OCI-LY7 (cell line): ENCODE measurements at regions not wholly inside any gene's neighbourhood (a gene's known extent, or its start where the extent isn't known, plus 50 kb on each side); places are given as distances from the start of the nearest gene placed in this dataset.

Experiments
- BruUV-seq: library from RNA; stranded (reverse); fragments of 400-500 nt; replicated peaks from 2 replicates; lab custom pipeline; 2021; lab: Mats Ljungman, UMichigan
- CTCF ChIA-PET: fragments of 300-600 bp; sonication (Branson Sonifier 250); formaldehyde crosslinking; loops from one replicate; lab custom pipeline; 2022; ENCODE audit warnings: antibody characterized with exemption; ENCODE audit not compliant: unreplicated experiment; lab: Charles Lee
- POLR2A ChIA-PET: fragments of 300-600 bp; sonication (Branson Sonifier 250); formaldehyde crosslinking; loops from one replicate; lab custom pipeline; 2022; ENCODE audit warnings: antibody characterized with exemption; lab: Charles Lee
- DNase-seq: peaks from one replicate; pipeline ENCODE4 v3.0.0-alpha.2; 2015; ENCODE audit warnings: low spot score
- H2AFZ ChIP-seq: fragments of 200-600 bp; sonication (generic), shearing (Covaris generic); 2 replicates; pipeline ENCODE4 v1.6.1; 2014; ENCODE audit warnings: mild to moderate bottlenecking, antibody characterized with exemption, low read length, moderate library complexity
- H3K27ac ChIP-seq: fragments of 200-600 bp; sonication (generic); 2 replicates; pipeline ENCODE4 v1.5.1; 2014; ENCODE audit warnings: mixed run types, low read depth, mild to moderate bottlenecking, moderate library complexity, low read length, inconsistent platforms; ENCODE audit not compliant: poor library complexity, severe bottlenecking
- H3K36me3 ChIP-seq: fragments of 200-600 bp; sonication (generic); 2 replicates; pipeline ENCODE4 v1.6.1; 2014; ENCODE audit warnings: mild to moderate bottlenecking, antibody characterized with exemption, low read length, moderate library complexity, mixed read lengths; ENCODE audit not compliant: insufficient read depth
- H3K4me1 ChIP-seq: fragments of 200-600 bp; sonication (generic); 2 replicates; pipeline ENCODE4 v1.5.1; 2014; ENCODE audit warnings: mild to moderate bottlenecking, low read length; ENCODE audit not compliant: insufficient read depth, poor library complexity, severe bottlenecking
- H3K4me2 ChIP-seq: fragments of 200-600 bp; sonication (generic); 2 replicates; pipeline ENCODE4 v1.6.1; 2014; ENCODE audit warnings: mild to moderate bottlenecking, low read length
- H3K4me3 ChIP-seq: fragments of 200-600 bp; sonication (generic); 2 replicates; pipeline ENCODE4 v1.5.1; 2014; ENCODE audit warnings: mild to moderate bottlenecking, low read depth, low read length; ENCODE audit not compliant: poor library complexity, severe bottlenecking
- H3K79me2 ChIP-seq: fragments of 200-600 bp; sonication (generic); 2 replicates; pipeline ENCODE4 v1.6.1; 2016; ENCODE audit warnings: low read depth, mild to moderate bottlenecking, low read length, moderate library complexity, mixed read lengths; ENCODE audit not compliant: insufficient read depth
- H3K9me2 ChIP-seq: fragments of 200-600 bp; sonication (generic); 2 replicates; pipeline ENCODE4 v1.6.1; 2016; ENCODE audit warnings: mild to moderate bottlenecking, low read length, mixed read lengths; ENCODE audit not compliant: insufficient read depth
- H3K9me3 ChIP-seq: fragments of 200-600 bp; sonication (generic); 2 replicates; pipeline ENCODE4 v1.6.1; 2014; ENCODE audit warnings: mild to moderate bottlenecking, mixed run types, low read length, mixed read lengths
- H4K20me1 ChIP-seq: fragments of 200-600 bp; sonication (generic); 2 replicates; pipeline ENCODE4 v1.6.1; 2014; ENCODE audit warnings: mild to moderate bottlenecking, antibody characterized with exemption, low read length, moderate library complexity, mixed read lengths; ENCODE audit not compliant: insufficient read depth
- EZH2phosphoT487 ChIP-seq: fragments of 200-600 bp; sonication (generic); IDR thresholded peaks from 2 replicates; pipeline ENCODE4 v1.6.1; 2018; ENCODE audit warnings: low read depth, borderline replicate concordance, mild to moderate bottlenecking, mixed run types, antibody characterized with exemption, low read length, moderate library complexity, mixed read lengths
- intact Hi-C: fragments of 100-400 bp; cut with micrococcal nuclease; formaldehyde crosslinking; loops from one replicate; pipeline ENCODE4 v1.10.0; 2022; ENCODE audit not compliant: unreplicated experiment
- TF ChIP-seq, protein P1 (sequence below): fragments of 200-600 bp; sonication (generic); conservative IDR thresholded peaks from 2 replicates; pipeline ENCODE4 v1.5.1; 2014; ENCODE audit warnings: mild to moderate bottlenecking, antibody characterized with exemption, low read length, moderate library complexity, mixed read lengths

DNA sequence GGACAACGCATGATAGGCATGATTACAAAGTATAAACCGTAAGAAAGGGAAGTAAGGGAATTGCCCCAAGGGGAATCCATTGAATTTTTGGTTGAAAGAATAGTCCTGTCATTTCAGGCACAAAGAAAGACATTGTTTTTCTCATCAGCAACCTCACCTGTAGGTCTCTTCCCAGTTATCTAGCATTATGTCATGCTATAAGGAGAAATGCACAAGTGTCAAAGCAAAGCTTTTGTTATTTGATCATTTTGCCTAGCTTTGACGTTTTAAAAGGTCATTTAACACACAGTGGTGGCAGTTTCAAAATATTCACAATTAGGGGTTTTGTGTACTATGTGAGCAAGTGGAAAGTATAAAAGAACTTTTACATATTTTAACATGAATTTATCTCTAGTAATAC lies 796.2 kb upstream of the MIR17HG start:
- Histone ChIP-seq H2AFZ (no peak overlapping the region), H3K4me3 (no peak overlapping the region), H4K20me1 (no peaks in the 10 kb centered on the region), H3K9me2 (no peaks in the 10 kb centered on the region), H3K79me2 (no peaks in the 10 kb centered on the region), H3K36me3 (no peaks in the 10 kb centered on the region), H3K4me2 (no peak overlapping the region), H3K9me3 (peaks cover 23% of the 10 kb centered on the region), H3K27ac (no peak overlapping the region), H3K4me1 (no peaks in the 10 kb centered on the region)
- intact Hi-C loops, result no loop called here
- TF ChIP-seq EZH2phosphoT487, result no peak
- TF ChIP-seq, protein P1, sequence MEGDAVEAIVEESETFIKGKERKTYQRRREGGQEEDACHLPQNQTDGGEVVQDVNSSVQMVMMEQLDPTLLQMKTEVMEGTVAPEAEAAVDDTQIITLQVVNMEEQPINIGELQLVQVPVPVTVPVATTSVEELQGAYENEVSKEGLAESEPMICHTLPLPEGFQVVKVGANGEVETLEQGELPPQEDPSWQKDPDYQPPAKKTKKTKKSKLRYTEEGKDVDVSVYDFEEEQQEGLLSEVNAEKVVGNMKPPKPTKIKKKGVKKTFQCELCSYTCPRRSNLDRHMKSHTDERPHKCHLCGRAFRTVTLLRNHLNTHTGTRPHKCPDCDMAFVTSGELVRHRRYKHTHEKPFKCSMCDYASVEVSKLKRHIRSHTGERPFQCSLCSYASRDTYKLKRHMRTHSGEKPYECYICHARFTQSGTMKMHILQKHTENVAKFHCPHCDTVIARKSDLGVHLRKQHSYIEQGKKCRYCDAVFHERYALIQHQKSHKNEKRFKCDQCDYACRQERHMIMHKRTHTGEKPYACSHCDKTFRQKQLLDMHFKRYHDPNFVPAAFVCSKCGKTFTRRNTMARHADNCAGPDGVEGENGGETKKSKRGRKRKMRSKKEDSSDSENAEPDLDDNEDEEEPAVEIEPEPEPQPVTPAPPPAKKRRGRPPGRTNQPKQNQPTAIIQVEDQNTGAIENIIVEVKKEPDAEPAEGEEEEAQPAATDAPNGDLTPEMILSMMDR, result no peak
- CTCF ChIA-PET, result no interaction called here
- no peak for DNase-seq
- POLR2A ChIA-PET, result interaction anchor here (0.7 kb wide), 1 partner anchor 402 kb away, joined by 3 read pairs; no protein-coding TSS in a partner anchor
- no TSS peak for BruUV-seq

DNA sequence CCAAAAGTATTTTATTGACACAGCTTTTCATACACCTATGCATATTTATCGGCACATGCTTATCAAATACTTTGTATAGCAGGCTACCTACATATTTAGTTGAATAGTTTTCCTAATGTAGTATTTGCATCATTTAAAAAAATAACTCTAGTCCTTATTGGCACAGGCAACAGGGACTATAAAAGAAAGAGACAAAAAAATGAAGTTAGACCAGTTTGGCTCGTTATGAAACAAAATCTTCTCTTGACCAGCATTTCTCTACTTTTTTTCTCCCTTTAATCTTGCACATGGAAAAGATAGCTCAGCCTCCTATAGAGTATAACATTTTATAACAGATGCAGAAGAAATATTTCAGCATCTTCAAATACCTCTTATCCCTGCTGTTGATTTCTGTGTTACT lies 794.8 kb upstream of the MIR17HG start:
- Histone ChIP-seq H4K20me1 (no peaks in the 10 kb centered on the region), H2AFZ (no peak overlapping the region), H3K9me3 (peaks cover 25% of the 10 kb centered on the region), H3K4me1 (no peaks in the 10 kb centered on the region), H3K27ac (no peak overlapping the region), H3K79me2 (no peaks in the 10 kb centered on the region), H3K4me2 (no peak overlapping the region), H3K36me3 (no peaks in the 10 kb centered on the region), H3K4me3 (no peak overlapping the region), H3K9me2 (no peaks in the 10 kb centered on the region)
- ChIA-PET POLR2A (interaction anchor here (0.8 to 1.1 kb wide), 2 partner anchors 72 to 87 kb away, joined by 3 read pairs; no protein-coding TSS in a partner anchor), CTCF (no interaction called here)
- intact Hi-C loops, result no loop called here
- no TSS peak for BruUV-seq
- no peak for DNase-seq
- TF ChIP-seq, protein P1, result no peak
- TF ChIP-seq EZH2phosphoT487, result no peak

DNA sequence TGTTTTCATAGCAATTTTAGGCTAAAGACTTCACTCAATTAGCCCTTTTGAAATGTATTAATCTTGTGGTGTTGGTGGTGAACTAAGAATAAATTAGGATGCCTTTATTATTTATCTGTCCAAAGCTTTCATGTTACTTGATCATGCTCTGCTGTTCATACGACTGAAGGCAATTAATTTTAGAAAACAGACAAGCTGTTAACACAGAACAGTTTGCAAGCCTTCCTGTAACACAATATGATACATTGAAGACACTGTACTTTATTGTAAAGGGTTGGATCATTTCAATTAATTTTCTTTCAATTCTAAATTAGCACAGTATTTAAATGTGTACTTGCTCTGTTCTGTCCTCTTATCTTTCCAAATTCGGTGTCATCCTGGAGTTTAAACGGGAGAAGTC lies 794.3 kb upstream of the MIR17HG start:
- H3K4me1 ChIP-seq, result no peaks in the 10 kb centered on the region

More for the DNA sequence above, 794.3 kb upstream of the MIR17HG start:
- POLR2A ChIA-PET, result interaction anchor here (0.8 to 1.5 kb wide), 4 partner anchors 26 to 183 kb away, joined by 3 read pairs; no protein-coding TSS in a partner anchor
- H3K4me2 ChIP-seq, result no peak overlapping the region
- H4K20me1 ChIP-seq, result no peaks in the 10 kb centered on the region
- H3K4me3 ChIP-seq, result no peak overlapping the region
- no peak overlapping the region for H2AFZ ChIP-seq
- intact Hi-C loops, result no loop called here
- BruUV-seq, result no TSS peak
- no peak for TF ChIP-seq EZH2phosphoT487
- TF ChIP-seq, protein P1, result no peak
- no peaks in the 10 kb centered on the region for H3K9me2 ChIP-seq
- H3K27ac ChIP-seq, result no peak overlapping the region
- DNase-seq, result no peak
- peaks cover 20% of the 10 kb centered on the region for H3K9me3 ChIP-seq
- CTCF ChIA-PET, result no interaction called here
- no peaks in the 10 kb centered on the region for H3K36me3 ChIP-seq
- no peaks in the 10 kb centered on the region for H3K79me2 ChIP-seq
